ENCODE measurements at regions not wholly inside any gene's neighbourhood (a gene's known extent, or its start where the extent isn't known, plus 50 kb on each side); places are given as distances from the start of the nearest gene placed in this dataset.

- TF ChIP-seq, protein P1, sequence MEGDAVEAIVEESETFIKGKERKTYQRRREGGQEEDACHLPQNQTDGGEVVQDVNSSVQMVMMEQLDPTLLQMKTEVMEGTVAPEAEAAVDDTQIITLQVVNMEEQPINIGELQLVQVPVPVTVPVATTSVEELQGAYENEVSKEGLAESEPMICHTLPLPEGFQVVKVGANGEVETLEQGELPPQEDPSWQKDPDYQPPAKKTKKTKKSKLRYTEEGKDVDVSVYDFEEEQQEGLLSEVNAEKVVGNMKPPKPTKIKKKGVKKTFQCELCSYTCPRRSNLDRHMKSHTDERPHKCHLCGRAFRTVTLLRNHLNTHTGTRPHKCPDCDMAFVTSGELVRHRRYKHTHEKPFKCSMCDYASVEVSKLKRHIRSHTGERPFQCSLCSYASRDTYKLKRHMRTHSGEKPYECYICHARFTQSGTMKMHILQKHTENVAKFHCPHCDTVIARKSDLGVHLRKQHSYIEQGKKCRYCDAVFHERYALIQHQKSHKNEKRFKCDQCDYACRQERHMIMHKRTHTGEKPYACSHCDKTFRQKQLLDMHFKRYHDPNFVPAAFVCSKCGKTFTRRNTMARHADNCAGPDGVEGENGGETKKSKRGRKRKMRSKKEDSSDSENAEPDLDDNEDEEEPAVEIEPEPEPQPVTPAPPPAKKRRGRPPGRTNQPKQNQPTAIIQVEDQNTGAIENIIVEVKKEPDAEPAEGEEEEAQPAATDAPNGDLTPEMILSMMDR (IDR thresholded peaks at IDR 0.05; ENCODE audit: low read length): no peak
- no peak for TF ChIP-seq EZH2 (optimal IDR thresholded peaks at IDR 0.05; ENCODE audit: low read depth, low read length)
These were observed 60.2 kb downstream of the NIBAN1 start for GRCh38 chr1:184914149-184914548.
